ENCODE measurements at regions not wholly inside any gene's neighbourhood (a gene's known extent, or its start where the extent isn't known, plus 50 kb on each side); places are given as distances from the start of the nearest gene placed in this dataset.

GRCh38 chr4:102429553-102429952 lies 71.6 kb upstream of the NFKB1 start:
- no peak for TF ChIP-seq TCF4 (CRISPR knock-in tag; IDR thresholded peaks at IDR 0.05; ENCODE audit: borderline replicate concordance)
- TF ChIP-seq CREB5 (CRISPR knock-in tag; IDR thresholded peaks at IDR 0.05; ENCODE audit: low read depth): no peak
- no peak for TF ChIP-seq ZNF70 (CRISPR knock-in tag; IDR thresholded peaks at IDR 0.05)
- no peak for TF ChIP-seq RARB (CRISPR knock-in tag; IDR thresholded peaks at IDR 0.05)
- no peak for TF ChIP-seq TOX (CRISPR knock-in tag; IDR thresholded peaks at IDR 0.05; ENCODE audit: borderline replicate concordance)
- TF ChIP-seq ZC3H10 (CRISPR knock-in tag; IDR thresholded peaks at IDR 0.05): no peak

All from SK-N-SH treated with all-trans-retinoic acid at 6 μM for 48 hours (cell line).